Activated CD4-positive, alpha-beta T cell treated with anti-CD3 and anti-CD28 coated beads, Interleukin-2, amount 50 U/mL, for 4 hours (primary cell): ENCODE measurements at regions not wholly inside any gene's neighbourhood (a gene's known extent, or its start where the extent isn't known, plus 50 kb on each side); places are given as distances from the start of the nearest gene placed in this dataset.
"Not testable (repeated sequence)": the region's sequence is repeated elsewhere in the genome, so short reads cannot be mapped to it uniquely, and the experiment has no call there.

Experiments used
- DNase-seq, 2 experiments: peaks; one replicate each; pipeline ENCODE4 v3.0.0-alpha.2; 2020

GRCh38 chr4:82247171-82247570, 126.6 kb downstream of the HNRNPD start:
- DNase-seq, result no peak

GRCh38 chr4:82241534-82241933, 132.3 kb downstream of the HNRNPD start:
- DNase-seq, result no peak

GRCh38 chr4:82240410-82240809, 133.4 kb downstream of the HNRNPD start:
- no peak for DNase-seq

- DNase-seq, result not testable (repeated sequence)
These were observed 136.6 kb downstream of the HNRNPD start for GRCh38 chr4:82237142-82237541.

- no peak for DNase-seq
These were observed 138.4 kb downstream of the HNRNPD start for GRCh38 chr4:82235346-82235745.

GRCh38 chr4:82232891-82233290, 140.9 kb downstream of the HNRNPD start:
- DNase-seq, result no peak

- DNase-seq, result no peak
These were observed 142.0 kb downstream of the HNRNPD start for GRCh38 chr4:82231806-82232205.

- no peak for DNase-seq
These were observed 143.5 kb downstream of the HNRNPD start for GRCh38 chr4:82230306-82230705.

- DNase-seq, result no peak
These were observed 148.8 kb downstream of the HNRNPD start for GRCh38 chr4:82225030-82225429.

- DNase-seq, result no peak
These were observed 150.1 kb downstream of the HNRNPD start for GRCh38 chr4:82223715-82224114.

- DNase-seq, result no peak
These were observed 154.4 kb downstream of the HNRNPD start for GRCh38 chr4:82219346-82219745.

GRCh38 chr4:82217986-82218715, 155.6 kb downstream of the HNRNPD start:
- peak in 1 of 2 experiments; percentile 1 for DNase-seq

- DNase-seq, result no peak
These were observed 157.6 kb downstream of the HNRNPD start for GRCh38 chr4:82216219-82216618.

GRCh38 chr4:82215800-82216199, 158.0 kb downstream of the HNRNPD start:
- DNase-seq, result no peak

GRCh38 chr4:82215039-82215438, 158.8 kb downstream of the HNRNPD start:
- no peak for DNase-seq

- no peak for DNase-seq
These were observed 160.0 kb downstream of the HNRNPD start for GRCh38 chr4:82213485-82214417.

GRCh38 chr4:82201805-82202641, 171.8 kb downstream of the HNRNPD start:
- peak; percentile 30 to 32 for DNase-seq

GRCh38 chr4:82201303-82201702, 172.5 kb downstream of the HNRNPD start:
- DNase-seq, result no peak

GRCh38 chr4:82200046-82200445, 173.7 kb downstream of the HNRNPD start:
- no peak for DNase-seq

GRCh38 chr4:82194329-82194728, 179.5 kb downstream of the HNRNPD start:
- no peak for DNase-seq

GRCh38 chr4:82192017-82192673, 181.6 kb downstream of the HNRNPD start:
- no peak for DNase-seq

GRCh38 chr4:82181789-82182188, 192.0 kb downstream of the HNRNPD start:
- DNase-seq, result no peak

- no peak for DNase-seq
These were observed 201.6 kb downstream of the HNRNPD start for GRCh38 chr4:82172186-82172585.
